ENCODE measurements at regions not wholly inside any gene's neighbourhood (a gene's known extent, or its start where the extent isn't known, plus 50 kb on each side); places are given as distances from the start of the nearest gene placed in this dataset.
"Not testable (repeated sequence)": the region's sequence is repeated elsewhere in the genome, so short reads cannot be mapped to it uniquely, and the experiment has no call there.

- not testable (repeated sequence) for TF ChIP-seq CTCF (conservative IDR thresholded peaks at IDR 0.05); EZH2 (IDR thresholded peaks at IDR 0.05; ENCODE audit: low read depth)
Observed at GRCh38 chr15:99796940-99797870, 64.0 kb upstream of the LYSMD4 start.

Data from PC-9 (cell line).